ENCODE measurements at regions not wholly inside any gene's neighbourhood (a gene's known extent, or its start where the extent isn't known, plus 50 kb on each side); places are given as distances from the start of the nearest gene placed in this dataset.

DNA sequence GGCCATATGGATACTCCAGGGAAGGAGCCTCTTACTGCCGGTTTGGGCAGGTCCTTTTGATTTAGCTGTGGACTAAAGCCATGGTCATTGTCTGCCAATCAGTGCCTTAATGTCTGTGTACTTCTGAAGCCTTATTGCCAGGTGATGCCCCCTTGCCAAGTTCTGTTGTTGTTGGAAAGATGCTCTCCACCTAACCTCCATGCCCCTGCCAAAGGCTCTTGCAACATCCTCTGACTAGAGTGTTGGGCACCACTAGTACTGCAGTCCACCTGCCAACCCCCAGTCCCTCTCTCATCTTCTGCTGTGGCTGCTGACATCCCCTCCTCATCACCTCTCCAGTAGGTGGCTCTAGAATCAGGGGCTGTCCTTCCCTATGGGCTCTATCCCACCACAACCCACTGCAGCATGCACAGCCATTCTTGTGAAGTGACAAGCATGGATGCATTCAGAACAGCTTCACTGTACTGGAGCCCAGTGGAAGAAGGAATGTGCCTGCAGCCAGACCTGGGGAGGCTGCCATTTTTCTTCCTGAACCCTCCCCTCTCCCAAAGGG is 375.3 kb upstream of the CDH5 start:
- DNase-seq (ENCODE audit: insufficient read length, low spot score), result no peak
- no peak for FAIRE-seq

GRCh38 chr16:65989861-65990604 is 376.5 kb upstream of the CDH5 start:
- DNase-seq (ENCODE audit: insufficient read length, low spot score) (no peak), FAIRE-seq (no peak)

GRCh38 chr16:65988024-65988595 is 378.4 kb upstream of the CDH5 start:
- FAIRE-seq, result no peak
- no peak for DNase-seq (ENCODE audit: insufficient read length, low spot score)

- DNase-seq (ENCODE audit: insufficient read length, low spot score) (no peak), FAIRE-seq (no peak)
These were observed 382.2 kb upstream of the CDH5 start for GRCh38 chr16:65984296-65984695.

DNA sequence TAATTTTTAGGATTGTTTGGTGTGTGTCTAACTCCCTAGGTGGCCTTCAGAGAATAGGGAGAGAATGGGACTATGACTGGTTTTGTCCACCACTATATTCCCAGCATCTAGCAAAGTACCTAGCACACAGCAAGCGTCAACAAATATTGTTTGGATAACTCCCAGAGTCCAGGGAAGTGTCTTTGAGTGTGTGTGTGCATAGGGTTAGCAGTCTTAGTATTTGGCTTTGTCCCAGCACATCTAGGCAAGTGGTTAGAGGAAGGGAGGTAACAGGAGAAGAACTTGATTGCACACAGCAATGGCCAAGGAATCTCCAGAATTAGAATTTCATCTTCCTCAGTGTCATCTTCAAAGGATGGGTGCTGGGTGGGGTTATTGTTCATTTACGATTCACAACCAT is 385.4 kb upstream of the CDH5 start:
- no peak for FAIRE-seq
- DNase-seq (ENCODE audit: insufficient read length, low spot score), result no peak

GRCh38 chr16:65975049-65975708 is 391.3 kb upstream of the CDH5 start:
- no peak for DNase-seq (ENCODE audit: insufficient read length, low spot score)
- no peak for FAIRE-seq

DNA sequence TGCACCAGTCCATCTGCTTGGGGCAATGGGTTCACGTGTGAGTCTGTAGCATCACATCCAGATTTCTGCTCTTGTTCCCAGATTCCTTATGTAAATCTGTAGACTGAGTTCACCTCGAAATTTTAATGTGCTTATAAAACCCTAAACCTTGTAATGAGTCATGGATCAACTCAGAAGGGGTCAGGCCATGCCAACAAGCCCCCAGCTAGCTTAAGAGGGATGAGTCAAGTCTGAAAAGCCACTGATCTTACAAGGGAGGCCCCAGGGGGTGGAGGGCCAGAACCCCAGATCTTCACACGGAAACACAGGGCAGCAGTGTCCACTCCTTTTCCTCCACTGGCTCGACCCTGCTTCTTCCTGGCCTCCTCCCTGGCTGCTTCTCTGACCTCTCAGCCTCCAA is 399.1 kb upstream of the CDH5 start:
- DNase-seq (ENCODE audit: insufficient read length, low spot score) (no peak), FAIRE-seq (no peak)

GRCh38 chr16:65965628-65966027 is 400.9 kb upstream of the CDH5 start:
- no peak for FAIRE-seq

DNA sequence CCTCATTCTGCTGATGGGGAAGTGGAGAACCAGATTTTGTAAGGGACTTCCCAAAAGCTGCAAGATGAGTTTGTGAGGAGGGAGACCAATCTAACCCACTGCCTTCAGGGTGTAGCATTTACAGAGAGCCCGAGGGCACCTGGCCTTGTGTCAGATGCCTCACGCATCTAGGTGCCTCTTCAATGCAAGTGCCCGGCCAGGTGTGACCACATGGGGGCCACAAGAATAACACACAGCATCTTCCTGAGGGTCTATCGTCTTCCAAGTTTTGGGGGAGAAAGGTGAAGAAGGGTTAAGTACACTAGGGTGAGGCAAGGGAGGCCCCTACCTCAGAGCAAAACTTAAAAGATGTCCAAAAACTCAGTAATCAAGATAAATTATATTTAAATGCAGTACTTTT is 401.7 kb upstream of the CDH5 start:
- no peak for FAIRE-seq

More at GRCh38 chr16:65965628-65966027, 400.9 kb upstream of the CDH5 start:
- DNase-seq (ENCODE audit: insufficient read length, low spot score), result no peak

GRCh38 chr16:65961476-65962143 is 404.9 kb upstream of the CDH5 start:
- no peak for FAIRE-seq
- no peak for DNase-seq (ENCODE audit: insufficient read length, low spot score)

More for the DNA sequence above, 401.7 kb upstream of the CDH5 start:
- no peak for DNase-seq (ENCODE audit: insufficient read length, low spot score)

- no peak for FAIRE-seq
These were observed 406.5 kb upstream of the CDH5 start for GRCh38 chr16:65959983-65960382.

GRCh38 chr16:65958086-65958485 is 408.4 kb upstream of the CDH5 start:
- DNase-seq (ENCODE audit: insufficient read length, low spot score) (no peak), FAIRE-seq (no peak)

More at GRCh38 chr16:65959983-65960382, 406.5 kb upstream of the CDH5 start:
- no peak for DNase-seq (ENCODE audit: insufficient read length, low spot score)

DNA sequence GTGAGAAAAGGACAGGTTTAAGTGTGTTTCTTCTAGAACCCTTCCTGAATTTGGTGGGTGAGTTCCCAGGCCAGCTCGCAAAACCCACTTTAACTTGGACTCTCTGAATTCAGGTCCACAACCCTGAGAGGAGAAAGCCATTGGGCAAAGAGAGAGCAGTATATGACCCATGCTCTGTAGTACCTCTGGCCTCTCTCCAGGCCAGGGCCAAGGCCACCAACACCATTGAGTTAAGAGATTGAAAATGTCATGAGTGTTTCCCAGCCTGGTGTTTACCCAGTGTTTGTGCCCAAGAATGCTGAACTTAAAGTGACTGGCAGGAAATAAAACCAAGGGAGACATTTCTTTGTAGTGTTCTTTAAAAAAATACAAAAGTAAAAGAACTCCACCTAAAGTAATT is 410.4 kb upstream of the CDH5 start:
- DNase-seq (ENCODE audit: insufficient read length, low spot score) (no peak), FAIRE-seq (no peak)

DNA sequence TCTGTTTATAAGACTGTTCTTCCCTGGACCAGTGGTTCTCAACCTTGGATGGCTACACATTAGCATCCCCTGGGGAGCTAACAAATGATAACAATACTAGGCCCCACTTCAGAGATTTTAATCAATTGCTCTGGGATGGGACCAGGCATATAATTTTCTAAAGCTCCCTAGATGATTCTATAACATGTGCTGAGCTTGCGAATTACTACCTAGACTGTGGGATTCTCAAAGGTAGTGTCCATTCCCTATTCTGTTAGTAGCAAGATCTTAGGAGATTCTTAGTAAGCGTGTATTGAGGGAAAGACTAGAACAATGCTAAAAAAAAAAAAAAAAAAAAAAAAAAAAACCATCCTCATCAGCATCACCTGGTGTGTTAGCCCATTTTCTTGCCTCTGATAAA is 412.0 kb upstream of the CDH5 start:
- DNase-seq (ENCODE audit: insufficient read length, low spot score) (no peak), FAIRE-seq (no peak)

DNA sequence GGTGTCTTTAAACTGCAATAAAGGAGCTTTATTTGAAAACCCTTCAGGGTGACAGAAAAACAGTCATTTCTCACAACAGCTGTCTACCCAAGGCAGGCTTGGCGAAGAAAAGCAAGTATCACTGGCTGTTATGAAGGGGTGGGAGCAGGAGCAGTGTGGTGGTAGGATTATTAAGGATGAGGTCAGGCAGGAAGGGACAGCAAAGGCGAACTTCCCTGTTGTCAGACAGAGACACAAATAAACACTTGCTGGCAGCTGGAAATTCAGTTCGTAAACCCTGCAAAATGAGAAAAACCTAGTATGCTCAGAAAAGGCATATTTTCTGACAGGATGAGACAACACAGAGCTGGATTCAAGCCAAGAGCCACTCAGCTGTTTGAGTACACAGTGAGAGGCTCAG is 416.3 kb upstream of the CDH5 start:
- FAIRE-seq (no peak), DNase-seq (ENCODE audit: insufficient read length, low spot score) (no peak)

DNA sequence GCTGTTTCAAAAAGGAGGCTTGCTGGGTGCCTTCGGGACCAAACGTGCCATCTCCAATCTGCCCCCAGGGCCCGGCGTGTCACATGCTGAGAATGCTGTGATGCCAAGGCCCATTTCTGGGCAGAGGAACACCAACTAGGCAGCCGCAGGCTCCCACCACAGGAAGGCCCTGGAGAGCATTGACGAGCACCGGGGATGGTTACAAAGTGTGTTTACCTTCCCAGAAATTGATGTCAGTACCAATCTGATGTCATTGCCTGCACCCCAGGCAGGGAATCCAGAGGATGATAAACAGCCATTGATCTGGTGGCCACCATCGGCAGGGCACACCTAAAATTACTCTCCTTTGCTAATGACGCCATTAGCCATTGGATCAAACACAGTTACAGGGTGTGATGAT is 418.1 kb upstream of the CDH5 start:
- FAIRE-seq (no peak), DNase-seq (ENCODE audit: insufficient read length, low spot score) (no peak)

GRCh38 chr16:65947951-65948350 is 418.5 kb upstream of the CDH5 start:
- DNase-seq (ENCODE audit: insufficient read length, low spot score) (no peak), FAIRE-seq (no peak)

DNA sequence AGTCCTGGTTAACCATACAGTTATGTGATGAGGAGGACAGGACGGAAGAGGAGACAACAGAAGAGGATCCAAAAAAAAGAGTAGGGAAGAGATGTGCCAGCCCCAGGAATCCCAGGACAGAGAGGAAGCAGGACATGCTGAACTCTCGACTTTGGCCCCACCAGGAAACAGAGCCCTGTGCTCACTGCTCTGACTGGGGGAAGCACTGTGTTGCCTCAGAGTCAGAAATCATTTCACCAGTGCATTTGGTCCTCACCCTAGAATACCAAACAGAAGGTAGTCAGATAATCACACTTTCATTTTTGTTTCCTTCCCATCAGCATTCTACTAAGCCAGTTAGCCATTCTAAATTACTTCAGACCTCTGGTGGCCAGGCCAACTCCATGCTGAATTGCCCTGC is 421.0 kb upstream of the CDH5 start:
- DNase-seq (ENCODE audit: insufficient read length, low spot score) (no peak), FAIRE-seq (no peak)

GRCh38 chr16:65944361-65944760 is 422.1 kb upstream of the CDH5 start:
- FAIRE-seq, result no peak
- DNase-seq (ENCODE audit: insufficient read length, low spot score), result no peak

DNA sequence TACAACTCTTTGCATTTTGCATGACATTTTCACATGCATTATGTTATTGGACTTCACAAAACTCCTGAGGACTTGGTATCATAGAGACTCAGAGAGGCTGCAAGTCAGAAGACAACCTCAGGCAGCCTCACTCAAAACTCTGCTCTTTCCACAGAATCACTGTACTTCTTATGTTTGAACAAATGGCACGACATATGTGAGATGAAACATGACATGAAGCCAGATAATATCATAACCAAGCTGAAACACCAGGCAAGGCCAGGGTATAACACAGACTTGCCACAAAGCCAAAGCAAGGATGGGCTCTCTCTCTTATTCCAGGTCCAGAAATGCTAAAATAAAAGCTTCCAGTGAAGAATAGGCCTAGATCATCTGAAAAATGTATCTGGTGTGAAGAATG is 425.8 kb upstream of the CDH5 start:
- no peak for FAIRE-seq

DNA sequence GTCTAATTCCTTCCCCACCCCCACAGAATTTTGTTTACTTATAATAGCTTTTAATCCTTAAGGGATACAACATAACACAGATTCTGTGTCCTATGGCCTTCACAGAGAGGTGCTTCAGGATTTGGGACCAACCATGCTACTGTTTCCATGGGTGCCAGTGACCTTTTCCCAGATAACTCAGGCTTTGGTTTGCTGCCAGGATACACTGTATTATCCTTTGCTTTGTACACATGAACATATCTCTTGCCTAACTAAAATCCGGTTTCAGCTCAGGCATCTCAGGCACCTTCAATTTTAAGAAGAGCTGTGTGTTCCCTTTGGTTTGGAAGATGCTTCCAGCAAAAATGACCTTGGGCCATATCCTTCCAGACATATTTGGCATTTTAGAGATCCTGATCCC is 428.4 kb upstream of the CDH5 start:
- DNase-seq (ENCODE audit: insufficient read length, low spot score), result no peak
- FAIRE-seq, result no peak

More for the DNA sequence above, 425.8 kb upstream of the CDH5 start:
- DNase-seq (ENCODE audit: insufficient read length, low spot score), result no peak

Data from GM19239 (cell line).